ENCODE measurements at regions not wholly inside any gene's neighbourhood (a gene's known extent, or its start where the extent isn't known, plus 50 kb on each side); places are given as distances from the start of the nearest gene placed in this dataset.

- H3K4me3 ChIP-seq (ENCODE audit: low read length), result no peak overlapping the region
- H3K79me2 ChIP-seq (ENCODE audit: low read length), result no peaks in the 10 kb centered on the region
- H3K9me2 ChIP-seq (replicated peaks; ENCODE audit: insufficient read depth, low read length), result no peaks in the 10 kb centered on the region
- DNase-seq, result no peak
- no peak overlapping the region for H3K27ac ChIP-seq (ENCODE audit: low read length)
- no peaks in the 10 kb centered on the region for H3K36me3 ChIP-seq (ENCODE audit: insufficient read depth, low read length)
- no peaks in the 10 kb centered on the region for H3K4me1 ChIP-seq (ENCODE audit: low read length)
- H4K20me1 ChIP-seq (ENCODE audit: insufficient read depth, low read depth, low read length), result no peaks in the 10 kb centered on the region
- H3K9me3 ChIP-seq (ENCODE audit: low read length), result no peaks in the 10 kb centered on the region
- H3K9ac ChIP-seq (ENCODE audit: low read length), result no peak overlapping the region
- no peak overlapping the region for H2AFZ ChIP-seq (ENCODE audit: low read length)
- H3K4me2 ChIP-seq (ENCODE audit: low read depth, low read length, poor library complexity, severe bottlenecking), result no peak overlapping the region
- H3K27me3 ChIP-seq (ENCODE audit: low read length), result no peaks in the 10 kb centered on the region
Measured at GRCh38 chr21:28541371-28542112, 451.1 kb downstream of the LTN1 start.

GRCh38 chr21:28540514-28540913, 452.2 kb downstream of the LTN1 start:
- Histone ChIP-seq H3K9me2 (replicated peaks; ENCODE audit: insufficient read depth, low read length) (no peaks in the 10 kb centered on the region), H3K79me2 (ENCODE audit: low read length) (no peaks in the 10 kb centered on the region), H3K27me3 (ENCODE audit: low read length) (no peaks in the 10 kb centered on the region), H4K20me1 (ENCODE audit: insufficient read depth, low read depth, low read length) (no peaks in the 10 kb centered on the region), H3K9me3 (ENCODE audit: low read length) (no peaks in the 10 kb centered on the region), H3K27ac (ENCODE audit: low read length) (no peak overlapping the region), H3K36me3 (ENCODE audit: insufficient read depth, low read length) (no peaks in the 10 kb centered on the region), H3K4me2 (ENCODE audit: low read depth, low read length, poor library complexity, severe bottlenecking) (no peak overlapping the region), H3K4me3 (ENCODE audit: low read length) (no peak overlapping the region), H3K9ac (ENCODE audit: low read length) (no peak overlapping the region), H2AFZ (ENCODE audit: low read length) (no peak overlapping the region), H3K4me1 (ENCODE audit: low read length) (no peaks in the 10 kb centered on the region)
- no peak for DNase-seq

- H3K9me3 ChIP-seq (ENCODE audit: low read length), result no peaks in the 10 kb centered on the region
- no peaks in the 10 kb centered on the region for H3K36me3 ChIP-seq (ENCODE audit: insufficient read depth, low read length)
- no peak overlapping the region for H3K4me2 ChIP-seq (ENCODE audit: low read depth, low read length, poor library complexity, severe bottlenecking)
- H2AFZ ChIP-seq (ENCODE audit: low read length), result no peak overlapping the region
- H3K4me1 ChIP-seq (ENCODE audit: low read length), result no peaks in the 10 kb centered on the region
- H3K9me2 ChIP-seq (replicated peaks; ENCODE audit: insufficient read depth, low read length), result no peaks in the 10 kb centered on the region
- DNase-seq, result no peak
- H3K27me3 ChIP-seq (ENCODE audit: low read length), result no peaks in the 10 kb centered on the region
- H3K79me2 ChIP-seq (ENCODE audit: low read length), result no peaks in the 10 kb centered on the region
- H3K27ac ChIP-seq (ENCODE audit: low read length), result no peak overlapping the region
- no peak overlapping the region for H3K4me3 ChIP-seq (ENCODE audit: low read length)
- no peak overlapping the region for H3K9ac ChIP-seq (ENCODE audit: low read length)
- no peaks in the 10 kb centered on the region for H4K20me1 ChIP-seq (ENCODE audit: insufficient read depth, low read depth, low read length)
Measured at GRCh38 chr21:28539623-28539988, 453.1 kb downstream of the LTN1 start.

- no peak overlapping the region for H3K9ac ChIP-seq (ENCODE audit: low read length)
- no peaks in the 10 kb centered on the region for H3K9me2 ChIP-seq (replicated peaks; ENCODE audit: insufficient read depth, low read length)
- H3K27me3 ChIP-seq (ENCODE audit: low read length), result no peaks in the 10 kb centered on the region
Measured at GRCh38 chr21:28538987-28539622, 453.6 kb downstream of the LTN1 start.

GRCh38 chr21:28537371-28538079, 455.2 kb downstream of the LTN1 start:
- Histone ChIP-seq H3K9me3 (ENCODE audit: low read length) (no peaks in the 10 kb centered on the region), H3K27ac (ENCODE audit: low read length) (no peak overlapping the region), H3K9ac (ENCODE audit: low read length) (no peak overlapping the region), H3K4me1 (ENCODE audit: low read length) (no peaks in the 10 kb centered on the region), H3K4me2 (ENCODE audit: low read depth, low read length, poor library complexity, severe bottlenecking) (no peak overlapping the region), H2AFZ (ENCODE audit: low read length) (no peak overlapping the region), H3K79me2 (ENCODE audit: low read length) (no peaks in the 10 kb centered on the region), H4K20me1 (ENCODE audit: insufficient read depth, low read depth, low read length) (no peaks in the 10 kb centered on the region), H3K36me3 (ENCODE audit: insufficient read depth, low read length) (no peaks in the 10 kb centered on the region), H3K4me3 (ENCODE audit: low read length) (no peak overlapping the region), H3K27me3 (ENCODE audit: low read length) (no peaks in the 10 kb centered on the region), H3K9me2 (replicated peaks; ENCODE audit: insufficient read depth, low read length) (no peaks in the 10 kb centered on the region)
- no peak for DNase-seq

More at GRCh38 chr21:28538987-28539622, 453.6 kb downstream of the LTN1 start:
- Histone ChIP-seq H3K4me2 (ENCODE audit: low read depth, low read length, poor library complexity, severe bottlenecking) (no peak overlapping the region), H3K79me2 (ENCODE audit: low read length) (no peaks in the 10 kb centered on the region), H3K9me3 (ENCODE audit: low read length) (no peaks in the 10 kb centered on the region), H3K27ac (ENCODE audit: low read length) (no peak overlapping the region), H4K20me1 (ENCODE audit: insufficient read depth, low read depth, low read length) (no peaks in the 10 kb centered on the region), H3K4me3 (ENCODE audit: low read length) (no peak overlapping the region), H2AFZ (ENCODE audit: low read length) (no peak overlapping the region), H3K4me1 (ENCODE audit: low read length) (no peaks in the 10 kb centered on the region), H3K36me3 (ENCODE audit: insufficient read depth, low read length) (no peaks in the 10 kb centered on the region)
- no peak for DNase-seq

GRCh38 chr21:28532446-28532845, 460.2 kb downstream of the LTN1 start:
- H3K4me2 ChIP-seq (ENCODE audit: low read depth, low read length, poor library complexity, severe bottlenecking), result no peak overlapping the region
- H3K79me2 ChIP-seq (ENCODE audit: low read length), result no peaks in the 10 kb centered on the region
- no peak overlapping the region for H3K27ac ChIP-seq (ENCODE audit: low read length)
- no peak overlapping the region for H3K4me3 ChIP-seq (ENCODE audit: low read length)
- H2AFZ ChIP-seq (ENCODE audit: low read length), result no peak overlapping the region
- H4K20me1 ChIP-seq (ENCODE audit: insufficient read depth, low read depth, low read length), result no peaks in the 10 kb centered on the region
- no peaks in the 10 kb centered on the region for H3K9me3 ChIP-seq (ENCODE audit: low read length)
- no peaks in the 10 kb centered on the region; the same call in 1 of the 2 replicates for H3K27me3 ChIP-seq (ENCODE audit: low read length)
- H3K9me2 ChIP-seq (replicated peaks; ENCODE audit: insufficient read depth, low read length), result no peaks in the 10 kb centered on the region
- H3K4me1 ChIP-seq (ENCODE audit: low read length), result no peaks in the 10 kb centered on the region
- no peaks in the 10 kb centered on the region for H3K36me3 ChIP-seq (ENCODE audit: insufficient read depth, low read length)
- H3K9ac ChIP-seq (ENCODE audit: low read length), result no peak overlapping the region
- DNase-seq, result no peak

GRCh38 chr21:28523367-28523766, 469.3 kb downstream of the LTN1 start:
- Histone ChIP-seq H3K4me3 (ENCODE audit: low read length) (no peak overlapping the region), H2AFZ (ENCODE audit: low read length) (no peak overlapping the region), H3K36me3 (ENCODE audit: insufficient read depth, low read length) (no peaks in the 10 kb centered on the region), H3K4me2 (ENCODE audit: low read depth, low read length, poor library complexity, severe bottlenecking) (no peak overlapping the region), H3K4me1 (ENCODE audit: low read length) (peaks cover 15% of the 10 kb centered on the region), H3K9me3 (ENCODE audit: low read length) (no peaks in the 10 kb centered on the region), H3K9me2 (replicated peaks; ENCODE audit: insufficient read depth, low read length) (no peaks in the 10 kb centered on the region), H4K20me1 (ENCODE audit: insufficient read depth, low read depth, low read length) (no peaks in the 10 kb centered on the region), H3K27me3 (ENCODE audit: low read length) (no peaks in the 10 kb centered on the region; the same call in 1 of the 2 replicates), H3K27ac (ENCODE audit: low read length) (no peak overlapping the region), H3K9ac (ENCODE audit: low read length) (no peak overlapping the region), H3K79me2 (ENCODE audit: low read length) (no peaks in the 10 kb centered on the region)
- DNase-seq, result no peak

- DNase-seq, result peak; percentile 85
- Histone ChIP-seq H3K4me3 (ENCODE audit: low read length) (no peak overlapping the region), H3K9me3 (ENCODE audit: low read length) (no peaks in the 10 kb centered on the region), H3K79me2 (ENCODE audit: low read length) (no peaks in the 10 kb centered on the region), H2AFZ (ENCODE audit: low read length) (0 out of 2 replicates have a peak overlapping the region, but pooled peaks have one; percentile 66), H3K36me3 (ENCODE audit: insufficient read depth, low read length) (no peaks in the 10 kb centered on the region), H4K20me1 (ENCODE audit: insufficient read depth, low read depth, low read length) (no peaks in the 10 kb centered on the region), H3K27ac (ENCODE audit: low read length) (no peak overlapping the region), H3K4me1 (ENCODE audit: low read length) (peaks cover 27% of the 10 kb centered on the region), H3K27me3 (ENCODE audit: low read length) (no peaks in the 10 kb centered on the region), H3K9ac (ENCODE audit: low read length) (no peak overlapping the region), H3K4me2 (ENCODE audit: low read depth, low read length, poor library complexity, severe bottlenecking) (no peak overlapping the region), H3K9me2 (replicated peaks; ENCODE audit: insufficient read depth, low read length) (no peaks in the 10 kb centered on the region)
Measured at GRCh38 chr21:28522014-28522799, 470.5 kb downstream of the LTN1 start.
